Endothelial cell of umbilical vein (primary cell): ENCODE measurements at regions not wholly inside any gene's neighbourhood (a gene's known extent, or its start where the extent isn't known, plus 50 kb on each side); places are given as distances from the start of the nearest gene placed in this dataset.

ENCODE experiments used
- BruUV-seq: library from RNA; stranded (reverse); fragments of 400-500 nt; replicated peaks from 2 replicates; lab custom pipeline; 2021; lab: Mats Ljungman, UMichigan
- CTCF ChIA-PET: fragments of 300-600, 350-600 bp; sonication (Branson Sonifier 250); formaldehyde crosslinking; loops from one replicate; lab custom pipeline; 2021; ENCODE audit warnings: antibody characterized with exemption, inconsistent platforms; lab: Charles Lee
- POLR2A ChIA-PET: fragments of 300-600, 350-600 bp; sonication (Branson Sonifier 250); formaldehyde crosslinking; loops from one replicate; lab custom pipeline; 2021; ENCODE audit warnings: antibody characterized with exemption, inconsistent platforms; lab: Charles Lee
- DNase-seq: peaks from one replicate; pipeline ENCODE4 v3.0.0-alpha.2; 2011; ENCODE audit warnings: low read depth, low spot score
- FAIRE-seq: peaks from 2 replicates; lab custom pipeline; 2011; peaks lifted over from hg19 to GRCh38; lab: Jason Lieb, UNC
- H2AFZ ChIP-seq: 2 replicates; pipeline ENCODE4 v1.6.0; 2012; ENCODE audit warnings: low read depth, low read length, control low read depth, inconsistent platforms
- H3K27ac ChIP-seq: 2 replicates; pipeline ENCODE4 v1.5.1; 2011; ENCODE audit warnings: low read depth, mild to moderate bottlenecking, control low read depth, low read length, moderate library complexity; ENCODE audit not compliant: insufficient read depth
- H3K27me3 ChIP-seq, 2 experiments: 2 replicates each; pipeline versions ENCODE4 v1.6.0 to v1.6.1; 2011; ENCODE audit warnings: low read length in 2 of 2, mixed read lengths in 1 of 2; ENCODE audit not compliant: control insufficient read depth in 2 of 2, insufficient read depth in 2 of 2
- H3K36me3 ChIP-seq, 2 experiments: 2 replicates in 1 of 2; 3 replicates in 1 of 2; pipeline ENCODE4 v1.5.1; 2011; ENCODE audit warnings: low read length in 2 of 2, mild to moderate bottlenecking in 1 of 2, moderate library complexity in 1 of 2; ENCODE audit not compliant: control insufficient read depth in 2 of 2, insufficient read depth in 2 of 2; ENCODE audit errors: extremely low read depth in 1 of 2
- H3K4me1 ChIP-seq: 3 replicates; pipeline ENCODE4 v1.5.1; 2011; ENCODE audit warnings: mild to moderate bottlenecking, low read length; ENCODE audit not compliant: control insufficient read depth, insufficient read depth; ENCODE audit errors: extremely low read depth
- H3K4me2 ChIP-seq: 2 replicates; pipeline ENCODE4 v1.6.1; 2011; ENCODE audit warnings: low read length, control low read depth, mixed read lengths; ENCODE audit not compliant: insufficient read depth
- H3K4me3 ChIP-seq, 3 experiments: fragments of 200-600 bp in 1 of 3; sonication (generic), shearing (Covaris generic) in 1 of 3; replicated peaks in 1 of 3; 2 replicates each; pipeline ENCODE4 v1.5.1; 2011 to 2016; ENCODE audit warnings: control low read depth in 3 of 3, low read length in 3 of 3, mild to moderate bottlenecking in 2 of 3, inconsistent platforms in 1 of 3, low read depth in 1 of 3, moderate library complexity in 1 of 3; ENCODE audit not compliant: insufficient read depth in 1 of 3
- H3K79me2 ChIP-seq: 2 replicates; pipeline ENCODE4 v1.6.0; 2012; ENCODE audit warnings: low read length, inconsistent platforms; ENCODE audit not compliant: control insufficient read depth, insufficient read depth
- H3K9ac ChIP-seq: replicated peaks from 2 replicates; pipeline ENCODE3; 2011; ENCODE audit warnings: low read length, control low read depth; ENCODE audit not compliant: insufficient read depth; ENCODE audit errors: extremely low read depth
- H3K9me1 ChIP-seq: replicated peaks from 3 replicates; pipeline ENCODE4 v1.6.0; 2011; ENCODE audit warnings: mild to moderate bottlenecking, low read length; ENCODE audit not compliant: control insufficient read depth, insufficient read depth; ENCODE audit errors: extremely low read depth
- H3K9me3 ChIP-seq: replicated peaks from 2 replicates; pipeline ENCODE4 v1.5.1; 2012; ENCODE audit warnings: low read length, inconsistent platforms; ENCODE audit not compliant: control insufficient read depth, insufficient read depth
- H4K20me1 ChIP-seq: replicated peaks from 2 replicates; pipeline ENCODE3; 2011; ENCODE audit warnings: mild to moderate bottlenecking, low read length; ENCODE audit not compliant: control insufficient read depth, insufficient read depth; ENCODE audit errors: extremely low read depth
- JUN ChIP-seq: IDR thresholded peaks from 2 replicates; pipeline ENCODE4 v1.6.1; 2011; ENCODE audit warnings: borderline replicate concordance, low read depth; ENCODE audit not compliant: insufficient read length, insufficient read depth
- POLR2AphosphoS5 ChIP-seq: IDR thresholded peaks from 2 replicates; pipeline ENCODE4 v1.6.1; 2012; ENCODE audit warnings: low read depth, mild to moderate bottlenecking, control low read depth, low read length, moderate library complexity; ENCODE audit not compliant: insufficient read depth
- dilution Hi-C: fragments of 300-500 bp; cut with MboI; formaldehyde crosslinking; loops from one replicate; pipeline ENCODE4 v1.15.0; 2019; ENCODE audit warnings: low sequenced_read_pairs; ENCODE audit not compliant: extremely low pct_ligation_motif_present
- intact Hi-C: fragments of 100-400 bp; cut with micrococcal nuclease; formaldehyde crosslinking; loops from one replicate; pipeline ENCODE4 v1.10.0; 2022
- TF ChIP-seq, protein P1 (sequence below), 2 donors: IDR thresholded peaks; 1 replicate in 1 of 2; 2 replicates in 1 of 2; pipeline ENCODE4 v1.5.1; 2011; ENCODE audit warnings: low read length in 2 of 2, mild to moderate bottlenecking in 2 of 2, moderate library complexity in 2 of 2, control low read depth in 1 of 2, inconsistent platforms in 1 of 2, low read depth in 1 of 2; ENCODE audit not compliant: insufficient read depth in 1 of 2; ENCODE audit errors: extremely low read depth in 1 of 2

DNA sequence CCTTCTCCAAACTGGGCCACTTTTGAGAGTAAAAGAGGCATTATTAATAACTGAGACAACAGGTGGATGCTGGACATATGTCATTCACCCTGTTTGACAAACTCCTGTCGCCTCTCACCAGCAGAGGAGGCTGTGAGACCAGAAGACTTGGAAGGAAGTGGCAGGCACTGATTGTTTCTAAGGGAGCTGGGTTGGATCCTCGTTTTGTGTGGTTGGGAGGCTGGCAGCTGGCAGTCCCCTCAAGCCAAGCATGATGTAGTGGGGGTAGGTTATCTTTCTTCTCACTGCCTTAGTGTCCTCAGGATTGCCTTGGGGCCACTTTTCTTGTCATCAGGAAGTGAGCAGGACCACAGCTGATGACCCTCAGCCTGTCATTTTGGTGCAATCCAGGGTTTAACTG lies 86.5 kb upstream of the KCNJ15 start:
- FAIRE-seq (peak; percentile 31), DNase-seq (peak; percentile 66)
- Histone ChIP-seq H3K4me2 (peak overlapping the region; percentile 73), H3K9me1 (no peaks in the 10 kb centered on the region), H3K36me3 (no peaks in the 10 kb centered on the region), H3K27me3 (no peaks in the 10 kb centered on the region), H3K27ac (peak overlapping the region; percentile 84), H4K20me1 (no peaks in the 10 kb centered on the region), H3K9me3 (no peaks in the 10 kb centered on the region), H2AFZ (peak overlapping the region; percentile 81), H3K9ac (peak overlapping the region; percentile 56), H3K4me1 (peaks cover 36% of the 10 kb centered on the region), H3K4me3 (no peak overlapping the region), H3K79me2 (no peaks in the 10 kb centered on the region)
- BruUV-seq = no TSS peak
- dilution Hi-C loops = no loop called here
- TF ChIP-seq POLR2AphosphoS5 = no peak
- TF ChIP-seq JUN = no peak
- TF ChIP-seq, protein P1, sequence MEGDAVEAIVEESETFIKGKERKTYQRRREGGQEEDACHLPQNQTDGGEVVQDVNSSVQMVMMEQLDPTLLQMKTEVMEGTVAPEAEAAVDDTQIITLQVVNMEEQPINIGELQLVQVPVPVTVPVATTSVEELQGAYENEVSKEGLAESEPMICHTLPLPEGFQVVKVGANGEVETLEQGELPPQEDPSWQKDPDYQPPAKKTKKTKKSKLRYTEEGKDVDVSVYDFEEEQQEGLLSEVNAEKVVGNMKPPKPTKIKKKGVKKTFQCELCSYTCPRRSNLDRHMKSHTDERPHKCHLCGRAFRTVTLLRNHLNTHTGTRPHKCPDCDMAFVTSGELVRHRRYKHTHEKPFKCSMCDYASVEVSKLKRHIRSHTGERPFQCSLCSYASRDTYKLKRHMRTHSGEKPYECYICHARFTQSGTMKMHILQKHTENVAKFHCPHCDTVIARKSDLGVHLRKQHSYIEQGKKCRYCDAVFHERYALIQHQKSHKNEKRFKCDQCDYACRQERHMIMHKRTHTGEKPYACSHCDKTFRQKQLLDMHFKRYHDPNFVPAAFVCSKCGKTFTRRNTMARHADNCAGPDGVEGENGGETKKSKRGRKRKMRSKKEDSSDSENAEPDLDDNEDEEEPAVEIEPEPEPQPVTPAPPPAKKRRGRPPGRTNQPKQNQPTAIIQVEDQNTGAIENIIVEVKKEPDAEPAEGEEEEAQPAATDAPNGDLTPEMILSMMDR (IDR thresholded peaks at IDR 0.05; ENCODE audit: extremely low read depth in 1 of 2, insufficient read depth in 1 of 2, low read depth in 1 of 2, low read length in 2 of 2) = peak; percentile 67 to 68
- POLR2A ChIA-PET = interaction anchor here (1.3 kb wide), 1 partner anchor 183 kb away, joined by 6 read pairs; no protein-coding TSS in a partner anchor
- CTCF ChIA-PET = interaction anchor here (0.6 to 20.7 kb wide), 49 partner anchors 10 to 968 kb away, joined by 3 to 740 read pairs (median 4); no protein-coding TSS in a partner anchor
- intact Hi-C loops = loop anchor here (1.0 to 5.0 kb wide), 7 partner anchors 11 to 327 kb away; partner anchors contain the start of gene ERG
